HT1080 (cell line): ENCODE measurements at regions not wholly inside any gene's neighbourhood (a gene's known extent, or its start where the extent isn't known, plus 50 kb on each side); places are given as distances from the start of the nearest gene placed in this dataset.
"Not testable (repeated sequence)": the region's sequence is repeated elsewhere in the genome, so short reads cannot be mapped to it uniquely, and the experiment has no call there.

Source experiments
- DNase-seq: peaks from one replicate; pipeline ENCODE4 v3.0.0-alpha.2; 2015; ENCODE audit warnings: low read depth

- peak; percentile 63 for DNase-seq
Measured at GRCh38 chr3:150329408-150329807, 78.7 kb upstream of the TSC22D2 start.

- no peak for DNase-seq
Measured at GRCh38 chr3:150328654-150329040, 79.5 kb upstream of the TSC22D2 start.

GRCh38 chr3:150327678-150328653, 80.1 kb upstream of the TSC22D2 start:
- DNase-seq, result no peak

DNA sequence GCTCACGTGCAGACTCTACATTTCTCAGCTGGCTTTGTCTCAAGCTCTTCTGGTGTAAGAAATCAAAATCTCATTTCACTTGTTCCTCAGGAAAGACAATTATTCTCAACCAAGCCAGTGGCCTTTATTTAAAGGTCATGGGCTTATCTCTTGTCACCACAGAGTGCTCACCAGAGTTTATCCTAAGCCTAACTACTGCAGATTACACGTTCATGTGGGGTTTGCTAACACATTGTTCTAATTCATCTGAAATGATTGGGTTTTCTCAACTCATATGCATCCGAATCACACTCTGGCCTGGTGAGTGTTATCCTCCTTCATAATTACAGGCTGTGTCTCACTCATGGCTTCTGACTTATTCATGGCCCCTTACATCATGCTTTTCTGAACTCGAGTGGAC, 83.3 kb upstream of the TSC22D2 start:
- DNase-seq, result no peak

DNA sequence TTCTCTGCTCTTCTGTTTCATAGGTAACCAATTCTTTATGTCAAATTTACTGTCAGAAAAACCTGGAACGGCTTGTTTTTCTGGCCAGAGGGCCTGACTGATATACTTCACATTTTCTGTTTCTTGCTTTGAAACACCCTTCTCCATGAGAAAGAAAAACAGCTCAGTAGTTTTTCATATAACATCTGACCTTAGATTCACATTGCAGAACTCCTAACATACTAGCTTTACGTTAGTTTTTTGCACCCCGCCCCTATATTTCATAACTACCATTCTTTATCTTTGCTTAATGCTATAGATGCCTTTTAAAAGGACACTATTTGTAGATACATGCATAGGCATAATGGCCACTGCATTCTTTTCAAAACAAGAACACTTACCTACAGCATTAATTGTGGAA, 83.9 kb upstream of the TSC22D2 start:
- no peak for DNase-seq

DNA sequence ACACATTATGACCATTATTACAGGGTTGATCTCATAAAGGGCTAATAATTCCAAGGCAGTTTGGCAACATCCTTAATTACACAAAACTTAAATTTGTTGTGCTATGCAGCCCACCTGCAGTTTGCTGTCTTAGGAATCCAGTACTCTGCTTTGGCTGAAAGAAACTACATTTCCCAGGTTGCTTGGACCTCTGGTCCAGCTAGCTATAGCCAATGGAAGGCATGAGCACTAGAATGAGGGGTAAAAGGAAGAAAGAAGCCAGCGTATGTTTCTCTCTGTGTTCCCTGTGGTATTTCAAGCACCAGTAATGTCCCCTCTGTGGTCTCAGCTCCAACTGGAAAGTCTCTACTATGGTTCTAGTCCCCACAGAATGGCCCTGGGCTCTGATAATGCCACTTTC, 84.3 kb upstream of the TSC22D2 start:
- DNase-seq, result no peak

DNA sequence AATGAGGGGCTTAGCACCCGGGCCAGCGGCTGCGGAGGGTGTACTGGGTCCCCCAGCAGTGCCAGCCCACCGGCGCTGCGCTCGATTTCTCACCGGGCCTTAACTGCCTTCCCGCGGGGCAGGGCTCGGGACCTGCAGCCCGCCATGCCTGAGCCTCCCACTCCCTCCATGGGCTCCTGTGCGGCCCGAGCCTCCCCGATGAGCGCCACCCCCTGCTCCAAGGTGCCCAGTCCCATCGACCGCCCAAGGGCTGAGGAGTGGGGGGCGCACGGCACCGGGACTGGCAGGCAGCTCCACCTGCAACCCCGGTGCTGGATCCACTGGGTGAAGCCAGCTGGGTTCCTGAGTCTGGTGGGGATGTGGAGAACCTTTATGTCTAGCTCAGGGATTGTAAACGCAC, 85.0 kb upstream of the TSC22D2 start:
- DNase-seq, result not testable (repeated sequence)

GRCh38 chr3:150320971-150321370, 87.1 kb upstream of the TSC22D2 start:
- DNase-seq, result not testable (repeated sequence)

DNA sequence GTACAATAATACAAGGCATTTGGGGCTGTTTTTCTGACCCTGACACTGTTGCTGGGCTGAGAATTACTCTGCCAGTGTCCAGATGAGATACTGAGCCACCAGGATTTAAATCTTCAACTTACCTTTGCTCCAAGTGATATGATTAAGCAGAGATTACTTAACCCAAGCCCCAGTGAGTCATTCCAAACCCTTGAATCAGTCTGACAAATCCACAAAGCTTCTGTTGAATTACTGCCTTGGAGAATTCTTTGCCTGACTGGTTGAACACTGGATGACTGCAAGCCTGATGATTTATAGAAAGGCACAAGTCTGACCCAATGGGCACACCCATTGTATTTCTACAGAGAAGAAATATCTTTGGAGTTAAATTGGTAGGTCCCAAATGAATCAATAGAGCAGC, 88.2 kb upstream of the TSC22D2 start:
- peak; percentile 98 for DNase-seq

GRCh38 chr3:150317469-150317868, 90.6 kb upstream of the TSC22D2 start:
- DNase-seq, result no peak

DNA sequence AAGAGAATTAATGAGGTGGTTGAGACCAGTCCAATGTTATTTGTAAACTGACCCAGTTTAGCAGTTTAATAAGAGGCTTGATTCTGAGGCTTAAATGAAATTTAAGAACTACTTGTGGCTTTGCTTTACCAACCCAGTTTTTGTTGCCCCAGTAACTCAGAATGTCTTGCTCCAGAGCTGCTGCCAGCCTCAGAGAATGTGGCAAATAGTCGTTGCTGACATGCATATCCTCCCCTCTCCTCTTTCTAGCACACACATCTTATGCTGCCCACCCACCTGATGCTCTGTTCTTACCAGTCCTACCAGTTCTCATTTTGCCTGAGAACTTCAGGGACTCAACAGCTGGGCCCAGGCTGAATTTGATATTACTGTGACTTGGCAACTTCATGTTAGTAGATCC, 92.4 kb upstream of the TSC22D2 start:
- DNase-seq, result no peak

- no peak for DNase-seq
Measured at GRCh38 chr3:150314248-150315004, 93.7 kb upstream of the TSC22D2 start.

DNA sequence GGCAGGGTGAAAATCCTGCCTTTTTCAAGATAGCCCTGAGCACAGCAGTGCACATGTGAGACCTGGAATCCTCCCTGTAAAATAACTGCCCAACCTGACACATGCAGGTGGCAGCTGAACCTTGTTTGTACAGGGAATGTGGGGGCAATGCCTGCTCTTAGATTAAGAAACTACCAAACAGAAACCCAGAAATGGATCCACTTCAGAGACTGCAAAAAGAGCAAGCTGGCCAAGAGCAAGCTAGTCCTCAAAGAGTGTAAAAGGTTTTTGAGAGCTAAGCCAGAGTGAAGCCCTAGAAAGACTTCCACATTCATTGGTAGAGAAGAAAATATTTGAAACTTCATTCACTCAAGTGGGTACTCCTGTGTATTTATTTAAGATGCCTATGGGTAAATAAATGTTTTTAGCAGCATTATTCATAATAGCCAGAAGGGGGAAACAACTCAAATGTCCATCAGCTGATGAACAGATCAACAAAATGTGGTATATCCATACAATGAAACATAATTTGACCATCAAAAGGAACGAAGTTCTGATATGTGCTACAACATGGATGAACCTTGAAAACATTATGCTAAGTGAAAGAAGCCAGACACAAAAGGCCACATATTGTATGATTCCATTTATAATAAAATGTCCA, 96.0 kb upstream of the TSC22D2 start:
- no peak for DNase-seq

GRCh38 chr3:150311156-150311555, 96.9 kb upstream of the TSC22D2 start:
- no peak for DNase-seq

DNA sequence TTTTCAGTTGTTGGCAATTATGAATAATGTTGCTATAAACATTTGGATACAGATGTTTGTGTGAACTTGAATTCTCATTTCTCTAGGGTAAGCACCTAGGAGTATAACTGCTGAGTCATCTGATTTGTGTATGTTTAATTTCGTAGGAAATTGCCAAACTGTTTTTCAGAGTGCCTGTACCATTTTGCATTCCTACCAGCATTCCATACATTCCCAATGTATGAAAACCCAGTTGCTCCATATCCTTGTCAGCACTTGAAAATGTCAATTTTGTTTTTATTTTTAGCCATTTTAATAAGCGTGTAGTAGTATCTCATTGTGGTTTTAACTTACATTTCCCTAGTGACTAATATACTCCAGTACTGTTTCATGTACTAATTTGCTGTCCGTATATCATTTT, 98.5 kb upstream of the TSC22D2 start:
- DNase-seq, result peak; percentile 85

GRCh38 chr3:150309257-150309542, 98.9 kb upstream of the TSC22D2 start:
- no peak for DNase-seq

- DNase-seq, result peak; percentile 29
Measured at GRCh38 chr3:150308481-150309256, 99.4 kb upstream of the TSC22D2 start.

DNA sequence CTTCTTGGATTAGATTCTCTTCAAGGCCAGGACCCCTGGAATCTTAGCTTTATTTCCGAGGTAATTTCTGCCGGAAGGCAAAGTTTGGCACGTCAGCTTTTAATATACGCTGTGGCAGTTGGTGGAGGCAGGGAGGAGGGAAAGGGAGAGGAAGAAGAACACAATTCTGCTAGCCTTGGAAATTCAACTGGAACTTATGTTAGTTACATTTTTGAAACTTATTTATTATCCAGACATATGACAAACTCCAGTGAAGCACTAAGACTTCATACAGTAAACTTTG, 100.1 kb upstream of the TSC22D2 start:
- no peak for DNase-seq

- DNase-seq, result no peak
Measured at GRCh38 chr3:150307311-150308036, 100.6 kb upstream of the TSC22D2 start.

GRCh38 chr3:150306906-150307305, 101.2 kb upstream of the TSC22D2 start:
- DNase-seq, result no peak

GRCh38 chr3:150306083-150306482, 102.0 kb upstream of the TSC22D2 start:
- no peak for DNase-seq
